SK-N-MC (cell line): ENCODE measurements at regions not wholly inside any gene's neighbourhood (a gene's known extent, or its start where the extent isn't known, plus 50 kb on each side); places are given as distances from the start of the nearest gene placed in this dataset.

Source experiments
- DNase-seq: peaks from one replicate; pipeline ENCODE4 v3.0.0-alpha.2; 2011; ENCODE audit warnings: low read depth, low spot score
- H3K27ac ChIP-seq: fragments of 200-600 bp; sonication (generic); 2 replicates; pipeline ENCODE4 v1.5.1; 2016; ENCODE audit warnings: mixed run types
- H3K36me3 ChIP-seq: fragments of 200-600 bp; sonication (generic); 2 replicates; pipeline ENCODE4 v1.6.1; 2017; ENCODE audit warnings: antibody characterized with exemption, low read length, mixed read lengths; ENCODE audit not compliant: insufficient read depth
- H3K4me3 ChIP-seq: fragments of 200-600 bp; sonication (generic); 2 replicates; pipeline ENCODE4 v1.5.1; 2016
- H3K9ac ChIP-seq: fragments of 200-600 bp; sonication (generic); 2 replicates; pipeline ENCODE4 v1.8.0; 2017; ENCODE audit warnings: mixed run types, mixed read lengths; ENCODE audit not compliant: insufficient read length
- H3K9me3 ChIP-seq: fragments of 200-600 bp; sonication (generic); 2 replicates; pipeline ENCODE4 v1.6.1; 2017; ENCODE audit warnings: low read depth, mild to moderate bottlenecking, antibody characterized with exemption, low read length, moderate library complexity, mixed read lengths
- EZH2 ChIP-seq: fragments of 200-600 bp; sonication (generic); IDR thresholded peaks from one replicate; pipeline ENCODE4 v1.6.1; 2017; ENCODE audit warnings: antibody characterized with exemption
- FOXP2 ChIP-seq: optimal IDR thresholded peaks from 2 replicates; pipeline ENCODE3; 2011; ENCODE audit warnings: mild to moderate bottlenecking, moderate library complexity; ENCODE audit not compliant: insufficient read depth; ENCODE audit errors: extremely low read length, control extremely low read depth
- POLR2AphosphoS5 ChIP-seq: IDR thresholded peaks from 2 replicates; pipeline ENCODE4 v1.6.1; 2012; ENCODE audit warnings: mild to moderate bottlenecking, low read depth, low read length, borderline replicate concordance

DNA sequence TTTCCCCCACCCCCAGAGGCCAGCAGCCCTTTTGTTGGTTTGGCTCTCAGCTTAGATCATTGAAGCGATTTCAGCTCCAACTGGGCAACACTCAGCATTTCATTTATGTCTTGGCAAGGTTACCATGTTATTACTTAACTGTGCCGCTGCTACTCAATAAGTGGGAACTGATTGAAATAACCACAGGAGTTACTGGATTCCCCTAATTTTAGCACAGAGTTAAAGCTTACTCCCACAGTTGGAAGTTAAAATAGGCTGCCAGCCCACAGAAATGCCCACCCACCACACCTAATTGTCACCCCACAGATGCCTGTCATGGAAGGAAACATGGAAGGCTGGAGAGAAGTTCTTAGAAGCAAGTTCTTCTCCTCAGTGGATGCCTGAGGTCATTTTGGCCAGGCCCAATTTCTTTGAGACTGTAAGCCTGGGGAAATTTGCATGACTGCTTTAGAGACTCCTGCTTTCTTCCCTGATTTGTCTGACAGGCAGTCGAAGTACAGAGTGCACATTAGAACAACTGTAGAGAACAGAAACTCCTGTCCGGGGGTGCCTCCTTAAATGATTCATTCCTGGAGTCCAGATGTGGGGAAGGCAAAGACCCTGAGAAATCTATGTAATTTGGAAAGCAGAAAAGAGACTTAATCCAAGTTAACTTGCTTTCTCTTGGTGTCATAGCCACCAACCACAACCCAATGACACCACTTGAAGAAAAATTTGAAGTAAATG is 370.0 kb downstream of the ZSWIM6 start:
- no peak overlapping the region for H3K27ac ChIP-seq

GRCh38 chr5:61702784-61703183 is 370.7 kb downstream of the ZSWIM6 start:
- DNase-seq, result no peak
- no peak for TF ChIP-seq POLR2AphosphoS5
- Histone ChIP-seq H3K36me3 (no peaks in the 10 kb centered on the region), H3K9ac (no peak overlapping the region), H3K4me3 (no peak overlapping the region), H3K9me3 (no peaks in the 10 kb centered on the region), H3K27ac (no peak overlapping the region)

More for the DNA sequence above, 370.0 kb downstream of the ZSWIM6 start:
- no peak for TF ChIP-seq EZH2
- TF ChIP-seq POLR2AphosphoS5, result no peak
- no peak for TF ChIP-seq FOXP2
- DNase-seq, result no peak
- H3K9ac ChIP-seq, result no peak overlapping the region
- no peak overlapping the region for H3K4me3 ChIP-seq
- no peaks in the 10 kb centered on the region for H3K9me3 ChIP-seq
- H3K36me3 ChIP-seq, result no peaks in the 10 kb centered on the region

DNA sequence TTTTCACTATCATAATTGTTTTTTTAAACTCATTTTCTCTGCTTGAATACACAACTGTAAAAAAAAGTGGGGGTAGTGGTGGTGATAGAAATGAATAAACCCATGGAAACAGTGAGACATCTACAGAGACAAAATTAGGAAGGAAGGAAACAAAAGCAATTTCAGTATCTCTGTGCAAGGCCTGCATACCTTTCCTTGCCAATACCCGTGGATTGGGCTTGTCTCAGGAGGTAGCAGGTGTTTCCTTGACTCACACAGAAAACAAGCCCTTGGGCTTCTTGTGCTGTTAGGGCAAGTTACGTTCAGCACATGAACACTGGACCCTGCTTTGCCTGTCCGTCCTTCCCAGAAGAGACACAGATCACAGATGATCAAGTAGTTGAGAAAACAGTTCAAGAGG is 372.2 kb downstream of the ZSWIM6 start:
- no peaks in the 10 kb centered on the region for H3K9me3 ChIP-seq
- TF ChIP-seq EZH2, result no peak
- TF ChIP-seq POLR2AphosphoS5, result no peak
- no peak for TF ChIP-seq FOXP2
- no peak overlapping the region for H3K9ac ChIP-seq
- DNase-seq, result no peak
- no peak overlapping the region for H3K4me3 ChIP-seq
- no peak overlapping the region for H3K27ac ChIP-seq
- H3K36me3 ChIP-seq, result no peaks in the 10 kb centered on the region

DNA sequence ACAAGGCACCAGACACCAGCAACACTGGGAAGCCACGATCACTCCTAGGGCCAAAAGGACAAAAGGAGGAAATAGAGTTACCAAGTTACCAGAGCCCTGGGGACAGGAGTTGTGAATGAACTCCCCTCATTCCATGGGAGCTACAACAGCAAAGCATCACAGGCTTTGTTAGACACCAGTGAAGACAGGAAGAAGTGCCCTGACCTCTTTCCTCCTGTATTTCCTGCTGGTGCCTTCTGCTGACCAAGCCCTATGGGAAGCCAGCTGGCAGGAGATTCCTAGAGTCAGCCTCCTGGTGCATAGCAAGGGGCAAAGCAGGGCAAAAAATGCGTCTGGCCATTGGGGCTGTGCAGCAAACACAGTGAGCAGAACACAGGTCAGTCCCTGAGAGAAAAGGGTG is 374.7 kb downstream of the ZSWIM6 start:
- TF ChIP-seq EZH2 (no peak), POLR2AphosphoS5 (no peak), FOXP2 (no peak)
- Histone ChIP-seq H3K27ac (no peak overlapping the region), H3K9ac (no peak overlapping the region), H3K4me3 (no peak overlapping the region), H3K36me3 (no peaks in the 10 kb centered on the region), H3K9me3 (no peaks in the 10 kb centered on the region)
- no peak for DNase-seq

GRCh38 chr5:61719124-61719523 is 387.1 kb downstream of the ZSWIM6 start:
- Histone ChIP-seq H3K4me3 (no peak overlapping the region), H3K36me3 (no peaks in the 10 kb centered on the region), H3K9me3 (peaks cover 9% of the 10 kb centered on the region; the same call in 1 of the 2 replicates), H3K27ac (no peak overlapping the region), H3K9ac (no peak overlapping the region)
- TF ChIP-seq FOXP2 (no peak), EZH2 (no peak), POLR2AphosphoS5 (no peak)
- DNase-seq, result no peak

DNA sequence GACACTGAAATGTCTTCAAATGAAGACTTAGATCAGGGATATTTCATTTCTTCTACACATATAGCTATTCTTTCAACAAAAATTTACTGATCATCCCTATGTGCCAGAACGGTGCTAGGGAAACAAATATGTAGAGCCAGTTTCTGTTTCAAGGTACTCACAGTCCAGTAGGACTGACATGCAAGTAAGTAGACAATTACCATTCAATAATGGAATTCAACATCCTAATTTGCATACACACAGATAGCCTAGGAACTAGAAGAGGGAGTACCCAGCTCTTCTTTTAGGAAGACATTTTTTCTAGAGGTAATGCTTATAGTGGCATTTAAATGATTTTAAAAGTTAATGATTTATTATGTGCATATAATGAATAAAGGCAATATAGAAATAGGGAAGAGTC is 388.8 kb downstream of the ZSWIM6 start:
- H3K27ac ChIP-seq, result no peak overlapping the region
- H3K36me3 ChIP-seq, result no peaks in the 10 kb centered on the region
- no peak overlapping the region for H3K4me3 ChIP-seq
- H3K9ac ChIP-seq, result no peak overlapping the region
- TF ChIP-seq POLR2AphosphoS5 (no peak), EZH2 (no peak), FOXP2 (no peak)
- DNase-seq, result no peak
- peaks cover 9% of the 10 kb centered on the region; the same call in 1 of the 2 replicates for H3K9me3 ChIP-seq

DNA sequence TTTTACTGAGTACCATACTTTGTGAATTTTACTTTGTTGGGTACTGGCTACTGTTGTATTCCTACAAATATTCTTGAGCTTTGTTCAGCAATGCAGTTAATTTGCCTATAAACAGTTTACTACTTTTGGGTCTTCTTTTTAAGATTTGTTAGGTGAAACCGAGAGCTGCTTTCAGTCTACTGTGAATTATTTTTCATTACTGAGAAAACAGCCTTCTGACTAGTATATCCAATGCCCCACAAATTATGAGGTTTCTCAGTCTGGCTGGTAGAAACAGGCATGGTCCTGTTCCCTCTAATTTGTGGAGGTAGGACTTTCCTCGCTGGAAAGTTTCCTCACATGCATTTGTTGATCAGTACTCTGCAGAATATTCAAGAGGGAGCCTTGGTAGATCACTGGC is 392.0 kb downstream of the ZSWIM6 start:
- peaks cover 9% of the 10 kb centered on the region; the same call in 1 of the 2 replicates for H3K9me3 ChIP-seq

GRCh38 chr5:61728287-61728686 is 396.2 kb downstream of the ZSWIM6 start:
- no peak overlapping the region for H3K27ac ChIP-seq

More for the DNA sequence above, 392.0 kb downstream of the ZSWIM6 start:
- no peak overlapping the region for H3K9ac ChIP-seq
- TF ChIP-seq EZH2 (no peak), FOXP2 (no peak), POLR2AphosphoS5 (no peak)
- no peak overlapping the region for H3K4me3 ChIP-seq
- no peak overlapping the region for H3K27ac ChIP-seq
- no peaks in the 10 kb centered on the region for H3K36me3 ChIP-seq
- no peak for DNase-seq

GRCh38 chr5:61730866-61731265 is 398.8 kb downstream of the ZSWIM6 start:
- DNase-seq, result no peak
- Histone ChIP-seq H3K9me3 (no peaks in the 10 kb centered on the region), H3K9ac (no peak overlapping the region), H3K27ac (no peak overlapping the region), H3K36me3 (no peaks in the 10 kb centered on the region), H3K4me3 (no peak overlapping the region)
- TF ChIP-seq FOXP2 (no peak), EZH2 (no peak), POLR2AphosphoS5 (no peak)

More at GRCh38 chr5:61728287-61728686, 396.2 kb downstream of the ZSWIM6 start:
- Histone ChIP-seq H3K4me3 (no peak overlapping the region), H3K36me3 (no peaks in the 10 kb centered on the region), H3K9me3 (no peaks in the 10 kb centered on the region), H3K9ac (no peak overlapping the region)
- TF ChIP-seq EZH2, result no peak
- TF ChIP-seq POLR2AphosphoS5, result no peak
- no peak for TF ChIP-seq FOXP2
- DNase-seq, result no peak
